RWPE1 (cell line): ENCODE measurements at regions not wholly inside any gene's neighbourhood (a gene's known extent, or its start where the extent isn't known, plus 50 kb on each side); places are given as distances from the start of the nearest gene placed in this dataset.

Experiments
- CTCF ChIA-PET: fragments of 350-600 bp; sonication (Branson Sonifier 250); formaldehyde crosslinking; extraction: SDS; loops from one replicate; lab custom pipeline; 2021; lab: Yijun Ruan, JAX
- POLR2A ChIA-PET: fragments of 400-600 bp; formaldehyde crosslinking; extraction: SDS; loops from one replicate; lab custom pipeline; 2020; ENCODE audit warnings: antibody characterized with exemption; ENCODE audit not compliant: low non-redundant PET; lab: Yijun Ruan, JAX
- DNase-seq: peaks from one replicate; pipeline ENCODE4 v3.0.0; 2012; ENCODE audit warnings: low spot score
- H3K27ac ChIP-seq: fragments of 450-650 bp; 2 replicates; pipeline ENCODE4 v1.5.1; 2017
- CTCF ChIP-seq: fragments of 450-650 bp; conservative IDR thresholded peaks from 2 replicates; pipeline ENCODE4 v1.5.1; 2017; ENCODE audit warnings: low read depth, mild to moderate bottlenecking

DNA sequence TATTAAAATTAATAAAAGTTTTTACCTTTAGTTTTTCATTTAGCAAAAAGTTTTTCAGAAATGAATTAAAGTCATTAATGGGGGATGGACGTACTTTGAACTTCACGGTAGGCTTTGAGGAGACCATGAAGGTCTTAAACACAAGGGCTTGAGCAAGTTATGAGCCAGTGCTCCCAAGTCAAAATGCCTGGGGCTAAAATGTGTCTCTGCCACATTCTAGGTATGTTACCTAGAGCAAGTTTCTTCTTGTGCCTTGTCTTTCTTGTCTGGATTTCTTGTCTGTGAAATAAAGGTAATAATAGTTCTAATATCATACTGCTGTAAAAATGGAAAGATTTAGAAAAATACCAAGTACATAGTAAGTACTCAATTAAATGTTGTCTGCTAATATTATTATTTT lies 132.7 kb upstream of the USP15 start:
- no peak overlapping the region for H3K27ac ChIP-seq
- ChIA-PET CTCF (no interaction called here), POLR2A (no interaction called here)
- no peak for DNase-seq
- no peak for TF ChIP-seq CTCF

GRCh38 chr12:62128175-62128975 lies 131.8 kb upstream of the USP15 start:
- ChIA-PET POLR2A (no interaction called here), CTCF (interaction anchor here (0.6 kb wide), 1 partner anchor 25 kb away, joined by 3 read pairs; no protein-coding TSS in a partner anchor)
- no peak overlapping the region for H3K27ac ChIP-seq
- DNase-seq: no peak
- TF ChIP-seq CTCF: no peak

DNA sequence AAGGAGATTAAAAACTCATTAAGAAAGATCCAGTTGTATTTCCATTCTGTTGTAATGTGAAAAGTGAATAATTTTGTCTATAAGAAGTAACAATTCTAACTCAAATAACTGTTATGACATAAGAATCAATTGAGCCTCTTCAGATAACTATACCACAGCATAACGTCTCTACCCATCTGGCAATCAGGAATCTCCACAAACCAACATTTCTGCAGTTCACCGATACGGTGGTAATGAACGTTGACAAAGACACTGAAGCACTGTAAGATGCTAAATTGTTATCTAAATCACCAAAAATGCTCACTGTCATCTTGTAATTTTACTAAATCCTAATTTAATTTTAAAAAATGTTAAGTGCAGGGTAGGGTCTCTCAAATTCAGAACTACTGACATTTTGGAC lies 130.9 kb upstream of the USP15 start:
- TF ChIP-seq CTCF: no peak
- CTCF ChIA-PET: no interaction called here
- no peak overlapping the region for H3K27ac ChIP-seq
- no peak for DNase-seq
- POLR2A ChIA-PET: no interaction called here

GRCh38 chr12:62130402-62130801 lies 129.8 kb upstream of the USP15 start:
- no peak for DNase-seq
- no peak overlapping the region for H3K27ac ChIP-seq
- TF ChIP-seq CTCF: no peak
- ChIA-PET POLR2A (no interaction called here), CTCF (no interaction called here)

DNA sequence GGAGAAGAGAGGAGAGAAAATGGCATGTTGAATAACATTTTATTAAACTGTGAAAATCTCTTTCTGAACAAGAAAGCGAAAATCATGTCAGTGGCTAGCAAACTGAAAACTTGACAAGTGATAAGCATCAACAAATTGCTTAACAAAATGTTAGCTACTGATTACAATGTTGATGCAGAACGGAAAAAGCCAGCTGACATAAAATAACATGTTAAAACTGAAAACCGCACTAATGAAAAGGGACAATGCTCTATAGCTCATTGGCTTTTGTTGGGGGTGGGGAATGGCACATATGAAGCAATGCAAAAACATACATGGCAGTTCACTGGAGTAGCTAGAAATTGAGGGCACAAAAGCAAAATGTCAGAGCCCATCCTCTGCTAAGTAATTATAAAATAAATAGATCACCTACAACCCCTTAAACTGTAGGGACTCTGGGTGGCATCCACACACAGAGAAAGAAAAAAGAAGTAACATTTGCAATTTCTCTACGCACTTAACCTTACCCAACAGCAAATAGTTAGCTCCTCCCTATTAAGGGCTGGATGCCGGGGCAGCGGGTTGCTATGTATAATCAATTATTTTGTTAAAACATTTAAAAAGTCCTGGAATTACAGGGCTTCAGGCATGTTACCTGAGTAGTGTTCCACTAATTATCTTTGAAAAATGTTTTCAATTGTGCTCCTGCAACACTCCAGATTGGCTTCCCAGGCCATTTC lies 129.2 kb upstream of the USP15 start:
- TF ChIP-seq CTCF: no peak
- DNase-seq: no peak
- ChIA-PET CTCF (no interaction called here), POLR2A (no interaction called here)
- no peak overlapping the region for H3K27ac ChIP-seq

DNA sequence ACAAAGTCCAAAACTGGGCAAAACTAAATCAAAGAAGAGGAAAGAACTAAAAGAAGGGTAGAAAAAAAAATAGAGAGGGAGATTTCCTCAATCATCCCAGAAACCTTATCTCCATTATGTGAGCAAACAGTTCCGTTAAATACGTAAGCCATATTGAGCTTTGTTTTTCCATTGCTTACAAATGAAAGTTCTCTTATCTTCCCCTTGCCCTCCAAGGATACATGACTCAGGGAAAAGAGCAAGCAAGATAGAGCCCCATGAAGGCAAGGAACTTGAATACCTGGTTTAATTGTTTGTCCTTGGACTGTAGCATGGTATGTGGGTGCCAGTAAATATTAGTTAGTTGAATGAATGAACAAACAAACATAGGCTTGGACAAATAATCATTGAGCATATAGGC lies 126.8 kb upstream of the USP15 start:
- ChIA-PET POLR2A (no interaction called here), CTCF (no interaction called here)
- TF ChIP-seq CTCF: no peak
- no peak overlapping the region for H3K27ac ChIP-seq
- DNase-seq: no peak
